HG02610 (cell line): ENCODE measurements at regions not wholly inside any gene's neighbourhood (a gene's known extent, or its start where the extent isn't known, plus 50 kb on each side); places are given as distances from the start of the nearest gene placed in this dataset.

Source experiments
- ATAC-seq: cut with Tn5 transposase; IDR thresholded peaks from one replicate; pipeline ENCODE4 v1.9.1; 2021; ENCODE audit warnings: mild to moderate bottlenecking, moderate library complexity; ENCODE audit not compliant: unreplicated experiment

GRCh38 chr12:22982635-22983034 is 357.7 kb downstream of the ETNK1 start:
- ATAC-seq = no peak

- ATAC-seq = no peak
Measured at GRCh38 chr12:22986997-22987396, 362.0 kb downstream of the ETNK1 start.

GRCh38 chr12:22990501-22990900 is 365.5 kb downstream of the ETNK1 start:
- no peak for ATAC-seq

GRCh38 chr12:22991250-22991844 is 366.4 kb downstream of the ETNK1 start:
- ATAC-seq = no peak

GRCh38 chr12:22993609-22994315 is 368.8 kb downstream of the ETNK1 start:
- ATAC-seq = no peak

- no peak for ATAC-seq
Measured at GRCh38 chr12:22994316-22994675, 369.3 kb downstream of the ETNK1 start.

- no peak for ATAC-seq
Measured at GRCh38 chr12:23001487-23001886, 376.5 kb downstream of the ETNK1 start.

GRCh38 chr12:23002381-23002780 is 377.4 kb downstream of the ETNK1 start:
- ATAC-seq = no peak

- ATAC-seq = no peak
Measured at GRCh38 chr12:23004473-23005020, 379.6 kb downstream of the ETNK1 start.

- no peak for ATAC-seq
Measured at GRCh38 chr12:23005387-23005786, 380.4 kb downstream of the ETNK1 start.

- no peak for ATAC-seq
Measured at GRCh38 chr12:23006413-23006812, 381.4 kb downstream of the ETNK1 start.

GRCh38 chr12:23008623-23009022 is 383.7 kb downstream of the ETNK1 start:
- ATAC-seq = no peak

GRCh38 chr12:23014749-23015148 is 389.8 kb downstream of the ETNK1 start:
- no peak for ATAC-seq

- ATAC-seq = no peak
Measured at GRCh38 chr12:23025372-23026016, 400.5 kb downstream of the ETNK1 start.

- ATAC-seq = no peak
Measured at GRCh38 chr12:23028158-23028802, 403.3 kb downstream of the ETNK1 start.

GRCh38 chr12:23029185-23029584 is 404.2 kb downstream of the ETNK1 start:
- no peak for ATAC-seq

GRCh38 chr12:23039834-23040233 is 414.9 kb downstream of the ETNK1 start:
- no peak for ATAC-seq

GRCh38 chr12:23041774-23042173 is 416.8 kb downstream of the ETNK1 start:
- ATAC-seq = no peak

GRCh38 chr12:23043646-23044045 is 418.7 kb downstream of the ETNK1 start:
- ATAC-seq = no peak

- ATAC-seq = peak; percentile 70
Measured at GRCh38 chr12:23049180-23049579, 424.2 kb downstream of the ETNK1 start.

- peak; percentile 58 for ATAC-seq
Measured at GRCh38 chr12:23055004-23055403, 430.0 kb downstream of the ETNK1 start.

- ATAC-seq = no peak
Measured at GRCh38 chr12:23057571-23057970, 432.6 kb downstream of the ETNK1 start.
